NCI-H2171 treated with DMSO at 0.1 percent for 48 hours (cell line): ENCODE measurements at regions not wholly inside any gene's neighbourhood (a gene's known extent, or its start where the extent isn't known, plus 50 kb on each side); places are given as distances from the start of the nearest gene placed in this dataset.

Experiments used
- DNase-seq: peaks from one replicate; lab custom pipeline; 2025; lab: John Stamatoyannopoulos, UW

DNA sequence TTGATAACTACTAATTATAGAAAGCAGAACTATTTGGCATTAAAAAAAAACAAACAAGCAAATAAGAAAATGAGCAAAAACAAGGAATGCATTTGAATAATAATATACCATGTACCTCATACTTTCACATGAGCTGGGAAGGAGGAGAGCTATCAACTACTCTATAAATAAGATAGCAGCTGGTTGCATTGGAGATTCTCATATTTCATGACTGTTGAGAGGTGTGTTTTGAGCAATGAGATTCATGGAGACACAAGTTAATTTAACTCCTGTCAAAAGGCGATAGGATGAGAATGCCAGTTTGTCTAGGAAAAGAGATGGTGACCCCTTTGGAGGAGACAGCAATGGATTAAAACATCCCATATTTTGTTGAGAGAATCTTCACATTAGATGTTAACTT is 348.8 kb upstream of the SPTLC3 start:
- peak; percentile 83 for DNase-seq

DNA sequence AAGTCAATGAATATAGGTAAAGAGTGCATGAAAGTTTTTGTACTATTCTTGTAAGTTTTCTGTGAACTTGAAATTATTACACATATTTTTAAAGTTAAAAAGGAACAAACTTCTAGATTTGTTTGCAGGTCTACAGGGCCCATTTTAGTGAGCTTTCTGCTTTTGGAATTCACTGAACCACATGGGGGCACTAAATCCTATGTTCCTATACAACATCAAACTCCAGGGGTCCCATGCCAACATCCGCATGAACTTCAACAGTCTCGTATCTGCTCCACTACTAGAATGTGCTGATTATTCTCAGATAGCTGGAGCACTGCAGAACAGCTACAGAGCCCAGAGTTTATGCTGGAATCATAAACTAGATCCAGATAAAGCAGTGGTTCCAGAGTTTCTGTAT is 347.9 kb upstream of the SPTLC3 start:
- DNase-seq: no peak

DNA sequence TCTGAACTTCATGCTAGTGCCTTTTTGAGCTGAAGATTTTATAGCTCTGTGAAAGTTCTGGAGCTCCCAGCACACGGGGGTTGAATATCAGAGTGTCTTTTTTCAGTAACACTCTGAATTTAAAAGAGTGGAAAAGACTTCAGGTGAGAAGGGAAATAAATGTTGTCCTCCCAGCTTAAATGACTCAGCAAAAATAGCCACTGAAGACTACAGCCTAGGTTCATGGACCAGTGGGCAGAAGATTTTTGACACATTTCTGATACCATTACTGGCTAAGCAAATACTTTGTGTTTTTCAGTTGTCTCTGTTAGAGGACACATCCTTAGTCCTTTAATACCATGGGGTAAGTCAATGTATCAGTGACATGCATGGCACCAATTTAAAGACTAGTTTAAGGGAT is 338.5 kb upstream of the SPTLC3 start:
- DNase-seq: no peak

DNA sequence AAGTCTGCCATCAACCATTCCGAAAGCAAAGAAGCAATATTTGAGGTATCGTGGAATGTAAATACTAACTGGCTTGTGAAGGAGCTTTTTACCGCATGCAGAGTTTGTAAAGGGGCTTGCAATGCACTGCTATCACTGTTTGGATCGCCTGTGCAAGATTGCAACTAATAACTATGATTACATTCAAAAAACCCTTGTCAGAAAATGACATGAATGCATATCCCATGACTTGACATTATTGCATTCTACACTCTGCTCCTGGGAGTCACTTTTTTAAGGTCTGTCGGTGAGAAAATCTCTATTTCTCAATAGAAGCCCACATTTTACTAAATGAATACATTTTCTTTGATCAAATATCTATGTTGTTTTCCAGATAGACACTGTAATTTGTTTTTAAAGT is 335.4 kb upstream of the SPTLC3 start:
- no peak for DNase-seq

DNA sequence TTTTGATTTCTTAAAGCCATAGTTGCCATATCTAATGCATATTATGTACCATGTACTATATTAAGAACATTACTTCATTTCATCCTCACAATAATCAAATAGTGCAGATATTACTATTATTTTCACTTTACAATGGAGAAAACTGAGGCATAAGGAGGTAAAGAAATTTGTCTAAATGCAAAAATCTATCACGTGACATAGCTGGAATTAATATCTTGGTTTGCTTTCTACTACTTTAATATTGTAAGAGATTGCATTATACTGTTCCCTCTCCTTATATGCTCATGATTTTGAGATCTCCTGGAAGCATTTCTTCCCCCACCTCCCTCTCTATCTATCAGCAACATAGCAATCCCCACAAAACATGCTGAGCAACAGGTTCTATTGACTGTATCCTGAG is 330.8 kb upstream of the SPTLC3 start:
- no peak for DNase-seq

DNA sequence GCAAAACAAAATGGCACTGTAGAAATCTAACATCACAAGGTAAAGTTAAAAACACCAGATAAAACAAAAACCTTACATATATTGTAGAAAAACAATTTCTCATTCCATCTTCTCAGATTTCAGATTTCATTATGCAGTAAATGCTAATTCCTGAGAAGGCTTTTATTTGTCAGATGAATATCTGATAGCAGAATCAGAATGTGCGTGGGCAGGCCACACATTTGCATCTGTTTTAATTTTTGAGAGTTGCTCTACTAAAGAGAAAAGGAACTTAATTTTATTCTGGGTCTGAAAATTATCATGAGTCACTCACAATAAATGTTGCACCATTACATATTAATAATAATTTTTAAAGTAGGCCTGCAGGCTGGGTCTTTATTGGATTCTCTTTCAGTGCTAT is 329.3 kb upstream of the SPTLC3 start:
- no peak for DNase-seq

DNA sequence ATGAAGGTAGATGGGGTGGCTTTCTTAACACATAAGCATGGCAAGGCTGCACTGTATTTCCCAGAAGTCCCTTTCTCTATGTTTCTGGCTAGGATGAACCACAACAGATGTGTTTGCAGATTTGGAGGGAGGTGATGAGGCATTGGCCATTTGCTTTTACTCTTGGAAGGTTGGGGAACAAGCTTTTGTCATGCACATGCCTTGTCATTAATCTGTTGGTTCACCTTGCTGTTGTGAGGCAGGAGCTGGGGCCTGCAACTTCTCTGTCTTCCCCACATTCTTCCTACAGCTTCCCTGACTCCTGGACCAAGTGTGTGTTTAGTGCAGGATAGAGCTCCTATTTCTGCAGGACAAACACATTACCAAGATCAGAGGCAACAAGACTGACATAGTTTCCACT is 326.2 kb upstream of the SPTLC3 start:
- no peak for DNase-seq

DNA sequence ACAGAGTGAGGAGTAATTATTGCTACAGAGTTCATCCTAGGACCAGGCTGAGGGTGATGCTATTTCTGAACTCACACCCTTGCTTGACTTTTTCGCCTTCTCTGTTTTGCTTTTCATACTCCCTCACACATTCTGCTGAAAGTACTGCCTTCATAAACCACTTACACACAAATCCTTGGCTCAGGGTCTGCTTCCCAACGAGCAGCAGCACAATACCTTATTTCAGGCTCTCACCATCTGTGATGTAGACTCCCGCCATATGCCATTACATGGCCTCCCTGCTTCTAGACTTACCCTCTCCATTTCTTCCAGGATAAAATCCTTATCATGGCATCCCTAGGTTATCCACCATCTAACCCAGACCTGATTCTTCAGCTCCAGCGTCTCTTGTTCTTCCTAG is 321.3 kb upstream of the SPTLC3 start:
- peak; percentile 69 for DNase-seq

DNA sequence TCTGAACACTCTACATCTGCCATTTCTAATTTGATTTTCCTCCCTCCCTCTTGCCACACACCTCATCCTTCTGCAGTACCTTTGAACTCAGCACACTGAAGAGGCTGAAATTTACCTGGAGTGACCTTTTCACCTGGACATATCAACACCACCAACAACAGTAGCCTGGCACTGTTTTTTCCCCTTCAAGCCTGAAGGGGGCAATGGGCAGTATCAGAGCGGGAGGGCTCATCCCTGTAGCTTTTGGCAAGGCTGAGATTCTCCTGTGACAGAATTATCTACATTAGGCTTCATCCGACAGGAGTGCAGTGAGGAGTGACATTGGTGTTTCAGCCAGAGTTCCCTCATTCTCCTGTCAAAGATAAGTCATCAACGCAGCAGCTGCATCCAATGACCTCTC is 312.8 kb upstream of the SPTLC3 start:
- DNase-seq: no peak

DNA sequence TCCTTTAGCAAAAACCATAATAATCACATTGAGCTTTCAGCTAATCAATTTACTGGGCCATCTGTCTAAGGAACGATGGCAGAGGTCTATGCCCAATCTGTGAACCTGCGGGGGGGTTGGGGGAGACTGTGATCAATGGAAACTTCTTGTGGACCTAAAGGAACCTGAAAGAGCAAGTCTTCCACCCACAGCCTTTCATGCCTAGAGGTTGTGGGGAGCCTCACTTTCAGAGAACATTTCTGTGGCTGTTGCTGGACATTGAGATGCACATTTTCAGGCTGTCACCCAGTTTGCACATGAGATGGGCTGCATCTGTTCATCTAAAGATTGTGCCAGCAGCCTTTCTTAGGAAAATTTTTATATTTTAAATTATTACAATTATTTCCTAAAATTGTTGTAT is 310.0 kb upstream of the SPTLC3 start:
- peak; percentile 17 for DNase-seq

DNA sequence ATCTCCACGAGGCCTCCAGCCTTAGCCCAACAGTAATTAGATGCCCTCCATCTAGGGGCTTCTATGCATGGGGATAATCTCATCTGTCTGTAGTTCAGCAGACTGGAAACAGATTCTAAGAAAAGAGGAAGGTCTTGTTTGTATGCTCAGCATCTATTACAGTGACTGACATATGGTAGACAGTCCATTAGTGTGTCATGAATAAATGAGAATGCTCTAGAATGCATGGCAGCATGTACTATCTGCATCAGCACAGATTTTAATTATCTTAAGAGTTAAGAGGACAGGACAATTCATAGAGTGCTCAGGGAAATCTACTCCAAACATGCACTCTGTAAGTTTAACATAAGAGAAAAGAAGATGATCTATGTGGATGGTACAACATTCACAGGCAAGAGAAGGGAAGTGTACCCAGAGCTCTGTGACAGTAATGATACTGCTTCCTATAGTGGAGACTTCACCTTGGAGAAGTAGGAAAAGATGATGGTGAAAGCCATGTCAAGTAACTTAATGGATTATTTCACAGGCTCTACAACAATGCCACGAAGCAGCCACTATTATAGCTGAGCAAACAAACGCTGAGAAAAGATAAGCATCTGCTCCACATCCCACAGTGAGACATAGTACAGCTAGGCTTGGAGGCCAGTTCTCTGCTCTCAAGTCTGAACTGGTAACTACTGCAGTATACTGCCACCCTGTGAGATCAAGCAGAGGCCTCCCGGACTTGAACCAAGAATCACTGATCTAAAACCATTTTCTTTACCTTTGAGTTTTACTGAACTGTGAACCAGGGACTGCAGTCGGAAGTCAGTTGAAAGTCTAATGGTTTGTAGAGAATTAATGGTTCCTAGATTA is 309.2 kb upstream of the SPTLC3 start:
- peak; percentile 70 for DNase-seq

DNA sequence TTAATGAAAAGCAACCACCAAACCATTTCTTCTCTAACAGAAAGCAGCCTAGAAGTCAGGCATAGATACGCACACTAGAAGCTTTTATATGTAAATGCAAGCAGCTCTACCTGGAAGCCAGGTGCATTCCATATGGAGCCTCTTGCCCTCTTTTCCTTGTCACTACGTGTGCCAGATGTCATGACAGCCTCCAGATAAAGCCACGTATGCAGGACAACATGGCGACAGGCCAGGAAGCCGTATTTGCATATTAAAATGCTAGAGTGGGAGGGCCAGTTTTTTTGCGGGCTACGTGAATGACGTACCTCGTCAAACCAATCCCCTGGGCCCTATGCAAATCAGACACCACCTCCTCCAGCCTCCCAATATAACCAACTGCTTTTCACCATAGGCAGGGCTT is 308.1 kb upstream of the SPTLC3 start:
- peak; percentile 98 for DNase-seq

DNA sequence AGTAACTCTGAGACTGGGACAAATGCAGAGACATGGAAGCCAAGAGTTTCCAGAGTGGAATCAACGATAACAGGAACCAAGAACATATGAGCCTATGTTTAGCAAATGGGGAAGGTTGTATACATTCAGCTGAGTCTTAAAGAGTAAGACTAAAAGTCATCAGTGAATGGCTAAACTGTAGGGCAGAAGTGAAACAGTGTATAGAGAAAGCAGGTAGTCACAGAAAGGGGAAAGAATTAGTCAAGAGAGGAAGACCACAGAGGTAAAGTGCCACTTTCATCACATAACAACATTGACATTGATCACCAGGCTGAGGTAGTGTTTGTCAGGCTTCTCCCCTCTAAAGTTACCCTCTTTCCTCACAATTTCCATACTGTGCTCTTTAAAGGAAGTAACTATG is 306.5 kb upstream of the SPTLC3 start:
- no peak for DNase-seq

DNA sequence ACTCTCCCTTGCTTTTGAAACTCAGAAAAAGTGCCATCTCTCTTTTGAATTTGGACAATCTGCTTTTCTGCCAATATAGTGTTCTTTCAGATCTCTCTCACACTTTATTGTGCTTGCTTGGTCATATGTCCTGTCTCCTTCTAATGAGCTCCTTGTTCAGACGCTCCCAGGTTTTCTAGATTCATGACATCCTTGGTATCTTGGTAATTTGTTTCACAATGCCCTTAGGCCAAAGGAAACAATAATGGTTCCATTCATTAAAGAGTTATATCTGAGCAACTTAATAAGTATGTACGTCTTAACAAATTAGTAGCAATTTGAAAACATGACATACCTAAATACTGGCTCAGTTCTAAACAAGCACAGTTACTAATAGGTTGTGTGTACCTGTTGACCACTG is 293.4 kb upstream of the SPTLC3 start:
- DNase-seq: no peak

DNA sequence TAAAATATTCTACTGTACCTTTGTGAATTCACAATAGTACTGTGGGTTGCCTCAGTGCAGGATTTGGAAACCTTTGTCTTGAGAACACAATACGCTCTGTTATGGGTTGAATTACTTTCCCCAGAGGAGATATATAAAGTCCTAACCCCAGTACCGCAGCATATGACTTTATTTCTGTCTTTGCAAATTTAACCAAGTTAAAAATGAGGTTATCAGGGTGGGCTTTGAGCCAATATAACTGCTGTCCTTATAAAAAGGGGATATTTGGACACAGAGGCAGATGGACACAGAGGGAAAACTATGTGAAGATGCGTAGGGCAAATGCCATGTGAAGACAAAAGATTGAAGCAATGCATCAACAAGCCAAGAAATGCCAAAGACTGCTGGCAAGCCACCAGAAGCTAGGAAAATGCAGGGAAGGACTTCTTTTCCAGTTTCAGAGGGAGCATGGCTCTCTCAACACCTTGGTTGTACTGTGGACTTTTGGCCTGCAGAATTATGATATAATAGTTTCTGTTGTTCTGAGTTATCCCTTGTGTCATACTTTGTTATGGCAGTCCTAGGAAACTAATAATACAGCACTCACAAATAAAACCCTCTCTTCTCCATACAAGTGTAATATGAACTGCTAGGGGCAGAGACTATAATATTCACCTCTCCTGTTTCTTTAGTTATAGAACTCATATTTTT is 292.6 kb upstream of the SPTLC3 start:
- no peak for DNase-seq

DNA sequence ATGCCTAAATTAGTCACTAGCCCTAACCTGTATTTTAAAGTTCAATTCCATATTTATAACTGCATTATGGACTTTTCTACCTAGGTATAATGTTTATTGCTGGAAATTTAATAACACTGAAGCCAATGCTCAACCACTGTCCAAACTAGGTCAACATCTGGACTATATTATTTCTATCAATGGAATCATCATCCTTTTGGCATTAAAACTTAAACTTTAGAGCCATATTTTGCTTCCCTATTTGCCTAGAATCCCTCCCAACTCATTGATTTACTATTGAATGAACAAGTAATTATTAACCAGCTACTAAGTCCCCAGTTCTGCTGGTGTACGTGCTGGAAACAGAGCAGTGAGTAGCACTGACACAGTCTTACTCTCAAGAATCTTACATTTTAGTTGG is 291.7 kb upstream of the SPTLC3 start:
- DNase-seq: no peak

DNA sequence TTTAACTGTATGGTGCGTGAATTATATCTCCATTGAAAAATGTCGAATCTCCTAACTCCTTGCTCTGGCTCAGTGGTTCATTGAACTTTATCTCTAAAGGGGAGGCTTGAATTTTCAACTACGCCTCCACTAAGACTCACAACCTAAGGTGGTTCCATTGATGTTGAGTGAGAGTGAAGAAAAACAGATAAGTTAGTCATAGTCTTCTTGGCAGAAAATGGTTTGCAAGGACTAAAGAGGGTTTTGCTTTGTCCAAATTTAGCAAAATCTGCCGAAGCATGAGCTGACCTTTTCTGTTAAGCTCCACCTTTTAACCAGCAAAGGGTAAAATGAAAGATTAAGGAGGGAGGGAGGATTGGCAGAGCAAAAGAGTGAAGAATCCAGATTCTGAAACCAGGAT is 290.2 kb upstream of the SPTLC3 start:
- no peak for DNase-seq

DNA sequence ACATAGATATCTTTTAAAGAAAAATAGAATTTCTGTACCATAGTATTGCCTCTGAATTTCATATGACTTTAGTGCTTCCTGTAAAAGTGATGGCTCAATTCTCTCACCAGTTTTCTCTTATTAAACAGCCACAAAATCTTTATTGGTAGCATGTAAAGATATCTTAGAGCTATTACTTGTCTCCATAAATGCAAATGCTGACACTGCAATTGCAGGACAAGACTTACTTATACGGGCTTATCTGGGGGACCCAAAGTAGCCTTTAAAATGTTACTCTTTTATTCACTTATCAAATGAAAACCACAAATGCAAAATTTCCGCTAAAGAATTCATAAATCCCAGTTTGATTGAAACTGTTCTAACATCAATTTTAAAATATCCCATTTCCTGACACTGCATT is 287.1 kb upstream of the SPTLC3 start:
- no peak for DNase-seq

DNA sequence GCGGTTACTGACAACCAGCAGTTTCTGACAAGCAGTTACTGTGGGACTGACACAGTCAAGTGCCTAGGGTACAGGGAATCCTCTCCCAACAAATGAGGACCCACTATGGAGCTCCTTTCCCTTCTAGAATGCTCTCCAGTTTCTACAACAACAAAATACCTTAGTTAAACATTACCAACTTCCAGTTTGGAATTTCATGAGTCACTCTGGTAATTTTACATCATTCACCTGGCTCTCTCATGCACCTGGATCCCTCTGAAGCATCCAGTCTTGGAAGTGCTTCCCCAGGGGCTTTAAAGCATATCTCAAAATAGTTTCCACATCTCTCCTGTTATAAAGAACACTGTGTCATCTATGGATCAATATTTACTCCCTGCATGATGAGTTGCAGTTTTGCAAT is 286.7 kb upstream of the SPTLC3 start:
- no peak for DNase-seq

DNA sequence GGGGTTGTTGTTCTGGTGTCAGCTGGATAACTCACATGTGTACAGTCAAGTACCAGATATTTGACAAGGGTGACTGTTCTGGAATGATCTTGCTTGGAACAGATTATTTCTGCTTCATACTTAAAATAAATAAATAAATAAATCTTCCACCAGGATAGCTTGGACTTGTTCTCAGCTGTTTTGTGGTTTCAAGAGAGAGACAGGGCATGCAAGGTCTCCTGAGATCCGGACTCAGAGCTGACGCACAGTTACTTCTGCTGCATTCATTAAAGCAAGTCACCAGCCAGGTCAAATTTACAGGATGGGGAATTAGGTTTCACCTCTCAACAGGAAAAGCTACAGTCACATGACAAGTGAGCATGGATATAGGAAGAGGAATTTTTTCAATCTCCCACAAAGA is 285.0 kb upstream of the SPTLC3 start:
- peak; percentile 63 for DNase-seq

DNA sequence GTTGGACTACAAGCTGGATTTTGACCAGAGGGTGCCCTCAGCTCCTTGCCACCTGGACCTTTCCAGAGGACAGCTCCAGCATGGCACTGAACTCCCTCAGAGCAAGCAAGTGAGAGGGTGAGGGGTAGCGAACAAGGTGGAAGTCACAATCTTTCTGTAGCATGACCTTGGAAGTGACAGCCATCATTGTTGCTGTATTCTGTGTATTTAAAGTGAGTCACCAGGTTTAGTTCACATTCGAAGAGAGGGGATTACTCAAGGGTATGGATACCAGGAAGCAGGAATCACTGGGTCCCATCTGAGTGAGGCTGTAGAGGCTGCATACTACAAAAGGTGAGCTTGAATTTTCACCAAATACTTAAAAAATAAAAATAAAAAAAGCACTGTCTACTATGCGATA is 280.0 kb upstream of the SPTLC3 start:
- no peak for DNase-seq

DNA sequence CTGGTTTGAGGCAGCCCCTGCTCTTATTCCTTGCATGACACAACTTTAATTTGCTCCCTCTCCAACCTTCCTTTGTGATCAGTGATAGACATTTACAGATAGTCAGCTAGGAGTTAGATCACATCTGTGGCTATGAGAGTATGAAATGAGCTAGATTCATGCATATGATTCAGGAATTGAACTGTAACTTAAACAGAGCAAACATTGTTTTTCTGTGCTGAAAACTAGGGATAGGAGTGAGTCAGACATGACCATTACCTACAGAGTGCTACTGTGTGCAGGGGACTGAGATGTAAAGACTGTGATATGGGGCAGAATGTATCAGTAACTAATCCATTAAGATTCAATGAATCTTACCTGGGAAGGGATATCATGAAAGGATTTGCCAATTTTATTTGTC is 279.4 kb upstream of the SPTLC3 start:
- DNase-seq: no peak

DNA sequence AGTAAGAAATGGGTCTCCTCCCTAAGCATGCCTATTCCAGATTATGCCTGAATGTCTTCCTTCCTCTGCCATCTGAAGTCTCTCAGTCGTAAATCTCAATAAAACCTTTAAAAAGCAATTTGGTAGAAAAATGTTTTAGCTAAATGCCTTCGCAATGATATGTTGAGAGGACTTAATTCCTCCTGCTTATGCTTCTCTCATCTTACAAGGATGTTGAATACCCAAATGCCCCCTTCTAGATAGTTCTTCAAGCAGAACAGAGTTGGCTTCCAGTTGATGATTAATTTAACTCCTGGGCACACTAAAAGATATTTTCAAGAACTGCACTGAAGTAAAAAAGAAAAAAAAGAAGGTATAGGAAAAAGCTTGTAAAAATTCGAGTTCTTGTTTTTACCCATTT is 275.0 kb upstream of the SPTLC3 start:
- DNase-seq: no peak

DNA sequence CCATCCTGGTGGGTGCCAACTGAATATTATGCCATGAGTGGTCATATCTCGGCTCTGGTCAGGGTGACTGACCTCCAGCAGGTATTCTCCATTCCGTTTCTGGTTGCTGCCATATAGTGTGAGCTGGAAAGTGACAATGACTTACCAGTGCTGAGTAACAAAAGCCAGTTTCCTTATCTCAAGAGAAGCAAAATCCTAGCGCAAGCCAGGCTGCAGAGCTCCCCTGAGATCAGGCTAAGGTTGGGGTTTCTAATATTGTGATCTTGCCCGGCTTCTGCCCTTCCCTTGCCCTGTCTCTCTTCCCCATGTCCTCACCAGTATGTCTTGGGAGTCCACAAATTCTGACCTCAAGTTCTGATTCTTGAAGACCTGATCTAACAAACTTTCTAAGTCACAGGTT is 271.3 kb upstream of the SPTLC3 start:
- DNase-seq: no peak
